HG02623 (cell line): ENCODE measurements at regions not wholly inside any gene's neighbourhood (a gene's known extent, or its start where the extent isn't known, plus 50 kb on each side); places are given as distances from the start of the nearest gene placed in this dataset.

ENCODE experiments used
- ATAC-seq: cut with Tn5 transposase; IDR thresholded peaks from one replicate; pipeline ENCODE4 v1.9.1; 2021; ENCODE audit warnings: moderate library complexity; ENCODE audit not compliant: unreplicated experiment

GRCh38 chr3:111311126-111311525, 230.9 kb upstream of the CD96 start:
- no peak for ATAC-seq

GRCh38 chr3:111311709-111312235, 230.2 kb upstream of the CD96 start:
- ATAC-seq: peak; percentile 81

DNA sequence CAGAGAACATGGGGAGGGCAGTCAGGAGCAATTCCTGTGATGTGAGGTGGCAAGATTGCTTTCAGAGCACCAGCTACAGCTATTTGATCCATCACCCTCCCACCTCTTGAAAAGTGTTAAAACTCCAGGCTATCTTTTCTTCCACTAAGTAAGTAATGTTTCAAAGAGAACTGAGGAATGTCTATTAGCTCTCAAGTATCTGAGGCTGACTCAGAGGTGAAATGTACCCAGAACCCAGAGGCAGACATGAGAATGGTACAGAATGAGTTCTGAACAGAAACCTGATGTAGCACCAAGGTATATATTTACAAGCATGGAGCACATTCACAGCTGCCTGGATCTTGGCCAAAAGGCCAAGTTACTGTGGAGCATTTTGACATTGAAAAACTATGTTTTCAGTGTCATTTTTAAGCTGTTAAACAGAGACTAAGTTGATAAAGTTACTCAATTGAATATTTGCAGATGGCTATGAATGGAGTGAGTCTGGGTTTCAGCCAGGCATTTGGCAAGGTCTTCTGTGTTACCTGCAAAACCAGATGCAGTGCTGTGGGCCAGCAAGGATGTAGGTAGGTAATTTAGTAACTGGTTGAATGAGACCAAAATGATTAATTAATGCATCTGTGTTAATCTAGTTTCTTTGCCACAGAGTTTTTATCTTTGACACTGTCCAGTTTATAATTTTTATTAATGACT, 227.7 kb upstream of the CD96 start:
- ATAC-seq: no peak

- ATAC-seq: no peak
Observed at GRCh38 chr3:111314898-111315297, 227.1 kb upstream of the CD96 start.

- ATAC-seq: no peak
Observed at GRCh38 chr3:111315930-111316587, 225.9 kb upstream of the CD96 start.

DNA sequence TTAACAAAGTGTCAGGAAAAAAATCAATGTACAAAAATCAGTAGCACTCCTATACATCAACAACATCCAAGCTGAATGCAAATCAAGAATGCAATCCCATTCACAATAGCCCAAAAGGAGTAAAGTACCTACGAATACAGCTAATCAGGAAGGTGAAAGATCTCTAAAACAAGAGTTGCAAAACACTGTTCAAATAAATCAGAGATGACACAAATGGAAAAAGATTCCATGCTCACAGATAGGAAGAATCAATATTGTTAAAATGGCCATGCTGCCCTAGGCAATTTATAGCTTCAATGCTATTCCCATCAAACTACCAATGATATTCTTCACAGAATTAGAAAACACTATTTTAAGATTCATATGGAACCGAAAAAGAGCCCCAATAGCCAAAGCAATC, 223.7 kb upstream of the CD96 start:
- no peak for ATAC-seq

DNA sequence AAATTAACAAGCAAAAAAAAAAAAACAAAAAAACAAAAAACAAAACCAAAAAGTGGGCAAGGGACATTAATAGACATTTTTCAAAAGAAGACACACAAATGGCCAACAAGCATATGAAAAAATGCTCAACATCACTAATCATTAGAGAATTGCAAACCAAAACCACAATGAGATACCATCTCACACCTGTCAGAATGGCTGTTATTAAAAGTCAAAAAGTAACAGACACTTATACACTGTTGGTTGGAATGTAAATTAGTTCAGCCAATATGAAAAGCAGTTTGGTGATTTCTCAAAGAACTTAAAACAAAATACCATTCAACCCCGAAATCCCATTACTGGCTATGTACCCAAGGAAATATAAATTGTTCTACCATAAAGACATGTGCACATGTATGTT, 222.4 kb upstream of the CD96 start:
- ATAC-seq: no peak

- ATAC-seq: no peak
Observed at GRCh38 chr3:111321786-111322185, 220.2 kb upstream of the CD96 start.

GRCh38 chr3:111323019-111323418, 219.0 kb upstream of the CD96 start:
- no peak for ATAC-seq

DNA sequence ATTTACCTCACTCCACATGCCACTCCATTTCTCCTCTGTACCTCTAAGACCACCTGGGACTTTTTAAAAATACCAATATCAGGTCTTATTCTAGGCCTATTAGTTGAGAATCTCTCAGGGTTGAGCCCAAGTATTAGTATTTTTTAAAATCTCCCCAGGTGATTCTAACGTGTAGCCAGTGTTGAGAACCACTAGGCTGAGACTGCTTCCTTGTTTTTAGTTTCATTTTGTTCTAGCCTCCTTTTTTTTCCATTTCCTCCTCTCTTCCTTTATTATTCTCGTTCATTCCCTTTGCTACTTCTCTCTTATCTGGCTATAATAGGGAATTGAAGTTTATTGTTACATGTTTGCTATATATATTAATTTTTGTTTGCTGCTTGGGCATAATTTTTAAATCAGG, 217.8 kb upstream of the CD96 start:
- no peak for ATAC-seq

DNA sequence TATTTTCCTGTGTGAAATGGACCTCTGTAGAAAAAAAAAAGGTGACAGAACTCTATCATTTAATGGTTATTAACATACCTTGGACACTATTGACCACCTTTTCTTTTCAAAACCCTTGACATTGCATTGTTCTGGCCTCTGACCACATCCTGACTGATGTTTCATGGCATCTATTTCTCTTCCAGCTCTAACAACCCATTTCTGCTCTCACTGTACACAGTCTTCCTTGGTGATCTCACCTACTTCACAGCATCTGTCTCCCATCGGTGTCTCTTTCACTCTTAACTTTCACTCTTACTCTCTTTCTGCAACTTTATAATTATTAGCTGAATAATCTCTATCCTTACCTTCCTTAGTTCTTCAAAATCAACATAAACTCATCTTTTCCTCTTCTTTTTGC, 217.4 kb upstream of the CD96 start:
- ATAC-seq: peak; percentile 64

- no peak for ATAC-seq
Observed at GRCh38 chr3:111325160-111325718, 216.8 kb upstream of the CD96 start.

GRCh38 chr3:111326144-111326995, 215.6 kb upstream of the CD96 start:
- peak; percentile 39 for ATAC-seq

DNA sequence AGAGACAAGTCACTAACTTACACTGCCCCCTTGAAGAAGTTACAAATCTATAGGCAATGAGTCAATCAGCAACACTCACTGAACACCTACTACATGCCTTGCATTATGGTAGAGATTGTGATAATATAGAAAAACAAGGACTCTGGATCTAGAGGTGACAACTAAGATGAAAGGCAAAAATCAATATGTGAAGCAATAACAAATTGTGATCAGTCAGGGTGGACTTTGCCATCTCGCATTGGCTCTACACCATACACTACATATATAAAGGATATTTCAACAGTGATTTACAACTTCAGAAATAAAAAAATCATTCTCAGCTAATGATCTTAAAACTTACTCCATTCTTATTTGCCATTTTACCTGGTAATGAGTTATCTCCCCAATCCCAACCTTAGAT, 210.7 kb upstream of the CD96 start:
- ATAC-seq: no peak

DNA sequence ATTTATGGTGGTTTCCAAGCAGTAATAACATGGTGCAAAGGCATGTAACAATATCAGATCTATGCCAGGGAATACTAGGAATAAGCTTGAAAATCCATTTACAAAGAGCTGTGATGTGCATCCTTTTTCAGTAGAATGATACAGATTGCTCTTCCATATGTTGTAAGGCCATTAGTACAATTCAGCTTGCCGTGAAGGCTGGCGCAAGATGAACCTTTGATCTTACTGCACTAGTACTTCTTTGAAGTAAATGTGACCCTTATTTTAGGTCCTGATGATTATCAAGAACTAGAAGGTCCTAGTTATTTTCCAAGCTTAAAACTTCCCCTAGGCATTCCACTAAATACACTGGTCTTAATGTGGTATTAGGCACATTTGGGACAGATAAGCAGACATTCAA, 210.1 kb upstream of the CD96 start:
- ATAC-seq: no peak

DNA sequence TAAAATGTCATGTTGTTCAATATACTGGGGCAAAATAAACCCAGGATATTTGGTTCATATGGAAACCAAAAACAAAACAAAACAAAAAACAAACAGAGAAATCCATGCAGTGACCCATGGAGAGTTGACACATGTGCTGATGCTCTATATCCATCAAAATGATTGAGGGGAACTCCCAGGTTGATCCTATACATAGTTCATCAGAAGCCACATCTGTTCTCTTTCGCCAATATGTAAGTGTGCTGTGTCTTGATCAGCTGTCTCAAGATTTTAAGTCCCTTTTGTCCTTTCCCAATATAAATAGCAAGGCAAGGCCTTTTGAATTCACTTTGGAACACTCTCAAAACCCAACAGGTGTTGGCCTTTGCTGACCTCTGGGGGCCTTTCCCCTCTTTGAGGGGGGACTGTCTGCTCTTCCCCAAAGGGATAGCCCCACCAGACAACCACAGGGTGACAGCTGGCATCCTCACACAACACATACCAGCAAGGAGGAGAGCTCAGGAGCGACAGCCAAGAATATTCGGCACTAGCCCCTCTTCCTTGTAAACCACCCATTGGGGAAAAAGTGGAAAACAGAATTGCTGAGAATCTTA, 209.4 kb upstream of the CD96 start:
- ATAC-seq: no peak

DNA sequence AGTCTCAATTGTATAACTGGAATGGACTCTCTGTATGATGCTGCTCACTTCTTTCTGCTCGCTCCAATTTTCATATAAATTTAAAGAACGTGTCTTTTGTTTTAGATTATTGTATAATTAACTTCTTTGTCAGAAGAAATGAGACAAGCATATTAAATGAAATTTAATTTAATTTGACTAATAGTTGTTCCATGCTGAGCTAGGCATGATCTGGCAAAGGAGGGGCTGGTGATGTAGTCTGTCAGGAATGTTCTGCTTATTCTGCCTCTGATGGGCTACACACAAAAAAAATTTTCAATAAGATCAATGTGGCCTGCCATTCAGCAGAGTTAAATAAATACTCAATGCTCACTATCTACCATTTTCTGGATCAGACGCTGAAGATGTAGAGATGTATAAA, 208.4 kb upstream of the CD96 start:
- no peak for ATAC-seq

DNA sequence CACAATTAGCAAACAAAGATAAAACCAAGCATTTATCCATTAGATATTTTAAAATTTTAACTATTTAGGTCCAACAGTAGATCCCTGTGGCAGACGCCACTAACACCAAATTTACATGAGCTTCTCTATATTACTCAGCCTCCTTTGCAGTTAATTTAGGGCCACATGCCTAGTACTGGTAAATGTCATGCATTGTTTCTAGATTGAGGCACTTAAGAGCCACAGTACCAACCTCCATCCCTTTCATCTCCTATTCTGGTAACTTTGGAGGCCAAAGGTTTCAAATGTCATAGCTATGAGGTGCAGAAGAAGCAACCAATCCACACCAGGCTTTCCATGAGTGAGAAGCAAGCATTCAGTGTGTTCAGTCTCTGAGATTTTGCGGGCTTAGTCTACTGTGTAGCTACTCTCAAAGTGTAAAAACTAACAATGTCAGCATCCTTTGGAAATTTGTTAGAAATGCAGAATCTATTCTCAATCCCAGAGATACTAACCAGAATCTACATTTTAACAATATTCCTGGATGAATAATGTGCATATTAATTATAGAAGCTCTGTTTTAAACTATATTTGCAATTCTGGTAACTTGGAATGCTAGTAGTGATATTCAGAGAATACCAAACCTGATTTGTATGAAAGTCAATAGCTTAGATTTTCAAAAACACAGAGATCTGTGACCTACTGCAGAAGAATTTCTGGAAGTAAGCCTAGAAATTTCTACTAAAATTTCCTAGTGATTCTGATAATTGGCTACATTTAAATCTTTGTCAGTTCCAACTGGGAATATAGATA, 206.3 kb upstream of the CD96 start:
- ATAC-seq: peak; percentile 58

GRCh38 chr3:111336511-111336910, 205.5 kb upstream of the CD96 start:
- ATAC-seq: no peak

GRCh38 chr3:111338059-111338698, 203.8 kb upstream of the CD96 start:
- ATAC-seq: peak; percentile 46
